ENCODE measurements at regions not wholly inside any gene's neighbourhood (a gene's known extent, or its start where the extent isn't known, plus 50 kb on each side); places are given as distances from the start of the nearest gene placed in this dataset.

GRCh38 chr20:59377842-59378241 is 77.4 kb downstream of the EDN3 start:
- TF ChIP-seq GATA2 (IDR thresholded peaks at IDR 0.05; ENCODE audit: low read depth, low read length) (no peak), GATA3 (IDR thresholded peaks at IDR 0.05; ENCODE audit: low read depth, low read length) (no peak)

Measured in SH-SY5Y (cell line).